HUES6 (cell line): ENCODE measurements at regions not wholly inside any gene's neighbourhood (a gene's known extent, or its start where the extent isn't known, plus 50 kb on each side); places are given as distances from the start of the nearest gene placed in this dataset.

Source experiments
- H3K27ac ChIP-seq: 2 replicates; pipeline ENCODE4 v1.7.0; 2013; ENCODE audit warnings: low read depth, mild to moderate bottlenecking, low read length, inconsistent platforms
- H3K27me3 ChIP-seq: 2 replicates; pipeline ENCODE4 v1.6.1; 2013; ENCODE audit warnings: low read length; ENCODE audit not compliant: control insufficient read depth, insufficient read depth
- H3K36me3 ChIP-seq: 2 replicates; pipeline ENCODE4 v1.6.1; 2013; ENCODE audit warnings: low read length; ENCODE audit not compliant: control insufficient read depth, insufficient read depth
- H3K4me1 ChIP-seq: 2 replicates; pipeline ENCODE4 v1.6.1; 2013; ENCODE audit warnings: low read length; ENCODE audit not compliant: control insufficient read depth, insufficient read depth
- H3K4me3 ChIP-seq: 2 replicates; pipeline ENCODE4 v1.5.1; 2013; ENCODE audit warnings: low read depth, low read length
- H3K9ac ChIP-seq: one replicate; pipeline ENCODE4 v1.6.1; 2013; ENCODE audit warnings: mild to moderate bottlenecking, low read length
- H3K9me3 ChIP-seq: 2 replicates; pipeline ENCODE4 v1.6.1; 2013; ENCODE audit warnings: low read depth, low read length; ENCODE audit not compliant: control insufficient read depth, insufficient read depth

DNA sequence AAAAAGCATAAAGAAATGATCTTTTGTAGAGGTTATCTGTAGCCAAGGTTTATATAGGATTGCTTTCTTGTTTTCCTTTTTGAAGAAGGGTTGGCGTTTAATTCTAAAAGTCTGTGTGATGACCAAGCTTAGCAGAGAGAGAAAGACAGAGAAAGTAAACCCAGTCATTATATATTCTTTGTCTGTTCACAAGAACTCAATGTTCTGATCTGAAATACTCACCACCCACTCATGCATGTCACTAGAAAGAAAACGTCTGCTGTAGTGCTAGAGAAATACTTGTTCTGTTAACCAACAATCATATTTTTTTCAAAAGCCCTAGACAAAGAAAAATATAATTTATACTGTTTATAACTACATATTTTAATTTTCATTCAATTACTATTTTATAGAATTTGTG is 173.7 kb upstream of the SLITRK5 start:
- no peaks in the 10 kb centered on the region for H3K27me3 ChIP-seq
- no peak overlapping the region for H3K27ac ChIP-seq
- no peak overlapping the region for H3K4me3 ChIP-seq
- no peak overlapping the region for H3K9ac ChIP-seq
- H3K4me1 ChIP-seq, result no peaks in the 10 kb centered on the region
- H3K36me3 ChIP-seq, result no peaks in the 10 kb centered on the region
- no peaks in the 10 kb centered on the region for H3K9me3 ChIP-seq

- Histone ChIP-seq H3K9me3 (no peaks in the 10 kb centered on the region), H3K4me3 (no peak overlapping the region), H3K4me1 (no peaks in the 10 kb centered on the region), H3K36me3 (no peaks in the 10 kb centered on the region), H3K27ac (no peak overlapping the region), H3K27me3 (no peaks in the 10 kb centered on the region), H3K9ac (no peak overlapping the region)
Observed at GRCh38 chr13:87498681-87499080, 172.5 kb upstream of the SLITRK5 start.

DNA sequence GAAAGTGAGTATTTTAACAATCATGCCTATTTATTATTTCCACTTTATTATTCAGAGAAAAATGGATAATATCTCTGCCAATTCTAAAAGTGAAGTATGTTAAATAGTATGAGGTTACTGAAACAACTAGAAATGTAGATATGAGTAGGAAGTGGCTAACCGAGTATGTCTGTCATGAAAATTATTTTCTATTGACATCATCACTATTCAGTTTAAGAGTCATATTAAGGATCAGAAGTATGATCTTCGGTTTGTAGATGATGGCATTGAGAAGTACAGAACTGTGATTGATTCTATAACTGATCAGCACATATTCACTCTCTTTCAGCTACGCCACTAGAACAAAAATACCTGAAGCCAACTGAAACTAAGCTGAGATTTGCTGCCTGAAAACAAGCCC is 146.4 kb upstream of the SLITRK5 start:
- Histone ChIP-seq H3K4me1 (no peaks in the 10 kb centered on the region), H3K36me3 (no peaks in the 10 kb centered on the region), H3K9me3 (peaks cover 7% of the 10 kb centered on the region), H3K27me3 (no peaks in the 10 kb centered on the region), H3K9ac (no peak overlapping the region), H3K27ac (no peak overlapping the region), H3K4me3 (no peak overlapping the region)

- H3K4me3 ChIP-seq, result no peak overlapping the region
- H3K27ac ChIP-seq, result no peak overlapping the region
- H3K4me1 ChIP-seq, result no peaks in the 10 kb centered on the region
- no peaks in the 10 kb centered on the region for H3K9me3 ChIP-seq
- H3K9ac ChIP-seq, result no peak overlapping the region
- H3K36me3 ChIP-seq, result no peaks in the 10 kb centered on the region
- no peaks in the 10 kb centered on the region for H3K27me3 ChIP-seq
Observed at GRCh38 chr13:87533776-87534175, 137.4 kb upstream of the SLITRK5 start.

GRCh38 chr13:87535911-87536310 is 135.3 kb upstream of the SLITRK5 start:
- Histone ChIP-seq H3K9ac (no peak overlapping the region), H3K27ac (no peak overlapping the region), H3K27me3 (no peaks in the 10 kb centered on the region), H3K9me3 (no peaks in the 10 kb centered on the region), H3K4me3 (no peak overlapping the region), H3K4me1 (no peaks in the 10 kb centered on the region), H3K36me3 (no peaks in the 10 kb centered on the region)

GRCh38 chr13:87536499-87536898 is 134.7 kb upstream of the SLITRK5 start:
- no peak overlapping the region for H3K9ac ChIP-seq
- H3K9me3 ChIP-seq, result no peaks in the 10 kb centered on the region
- H3K4me1 ChIP-seq, result no peaks in the 10 kb centered on the region
- no peaks in the 10 kb centered on the region for H3K27me3 ChIP-seq
- H3K36me3 ChIP-seq, result no peaks in the 10 kb centered on the region
- no peak overlapping the region for H3K27ac ChIP-seq
- H3K4me3 ChIP-seq, result no peak overlapping the region

GRCh38 chr13:87536899-87537298 is 134.3 kb upstream of the SLITRK5 start:
- Histone ChIP-seq H3K9me3 (no peaks in the 10 kb centered on the region), H3K36me3 (no peaks in the 10 kb centered on the region), H3K9ac (no peak overlapping the region), H3K27ac (no peak overlapping the region), H3K4me1 (no peaks in the 10 kb centered on the region), H3K27me3 (no peaks in the 10 kb centered on the region), H3K4me3 (no peak overlapping the region)

- H3K4me1 ChIP-seq, result no peaks in the 10 kb centered on the region
- H3K27me3 ChIP-seq, result no peaks in the 10 kb centered on the region
- H3K9me3 ChIP-seq, result no peaks in the 10 kb centered on the region
- H3K9ac ChIP-seq, result no peak overlapping the region
- H3K4me3 ChIP-seq, result no peak overlapping the region
- H3K27ac ChIP-seq, result no peak overlapping the region
- H3K36me3 ChIP-seq, result no peaks in the 10 kb centered on the region
Observed at GRCh38 chr13:87537951-87538350, 133.2 kb upstream of the SLITRK5 start.

- Histone ChIP-seq H3K27ac (no peak overlapping the region), H3K4me3 (no peak overlapping the region), H3K4me1 (no peaks in the 10 kb centered on the region), H3K9me3 (0 out of 2 replicates have a peak, but pooled peaks cover 2% of the 10 kb centered on the region), H3K9ac (no peak overlapping the region), H3K36me3 (no peaks in the 10 kb centered on the region), H3K27me3 (no peaks in the 10 kb centered on the region)
Observed at GRCh38 chr13:87538366-87539052, 132.7 kb upstream of the SLITRK5 start.

GRCh38 chr13:87553142-87553541 is 118.0 kb upstream of the SLITRK5 start:
- H3K9me3 ChIP-seq, result no peaks in the 10 kb centered on the region
- no peaks in the 10 kb centered on the region for H3K27me3 ChIP-seq
- no peaks in the 10 kb centered on the region for H3K36me3 ChIP-seq
- no peak overlapping the region for H3K9ac ChIP-seq
- H3K27ac ChIP-seq, result no peak overlapping the region
- no peak overlapping the region for H3K4me3 ChIP-seq
- H3K4me1 ChIP-seq, result no peaks in the 10 kb centered on the region

- H3K9me3 ChIP-seq, result no peaks in the 10 kb centered on the region
- no peak overlapping the region for H3K4me3 ChIP-seq
- H3K36me3 ChIP-seq, result no peaks in the 10 kb centered on the region
- no peaks in the 10 kb centered on the region for H3K4me1 ChIP-seq
- no peaks in the 10 kb centered on the region for H3K27me3 ChIP-seq
- H3K9ac ChIP-seq, result no peak overlapping the region
- no peak overlapping the region for H3K27ac ChIP-seq
Observed at GRCh38 chr13:87554045-87554444, 117.1 kb upstream of the SLITRK5 start.
